ENCODE measurements at regions not wholly inside any gene's neighbourhood (a gene's known extent, or its start where the extent isn't known, plus 50 kb on each side); places are given as distances from the start of the nearest gene placed in this dataset.

DNA sequence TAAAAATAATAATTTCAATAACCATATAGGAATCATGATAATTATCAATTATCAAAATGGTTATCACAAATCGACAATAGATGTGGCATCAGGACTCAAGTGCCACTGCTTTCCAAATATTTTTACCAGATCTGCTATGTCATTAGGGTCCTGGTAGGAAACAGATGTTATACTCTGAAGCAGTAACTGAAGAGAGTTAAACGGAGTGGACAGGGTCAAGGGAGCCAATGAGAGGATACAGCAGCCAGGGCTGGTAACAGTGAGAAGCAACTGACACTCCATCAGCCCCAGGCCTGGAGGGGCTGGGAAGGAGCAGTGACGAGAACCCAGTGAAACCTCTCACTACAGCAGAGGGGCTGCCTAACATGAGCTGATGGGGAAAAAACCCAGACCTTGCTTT, 322.4 kb downstream of the NPR3 start:
- no peaks in the 10 kb centered on the region for H3K79me2 ChIP-seq (ENCODE audit: insufficient read depth, low read length)
- H3K4me1 ChIP-seq (ENCODE audit: insufficient read depth, low read length), result no peaks in the 10 kb centered on the region
- ATAC-seq (ENCODE audit: insufficient read depth, low read depth) (no peak), DNase-seq (no peak)
- no peak overlapping the region for H3K9ac ChIP-seq (ENCODE audit: low read depth, low read length)
- H2AFZ ChIP-seq (ENCODE audit: low read depth, low read length), result no peak overlapping the region
- no peaks in the 10 kb centered on the region for H3K9me3 ChIP-seq (ENCODE audit: insufficient read depth, low read length, severe bottlenecking)
- H3K27ac ChIP-seq (ENCODE audit: low read length), result no peak overlapping the region
- TF ChIP-seq EZH2 (IDR thresholded peaks at IDR 0.05; ENCODE audit: borderline replicate concordance, low read depth, low read length, severe bottlenecking), result no peak
- TF ChIP-seq, protein P1, sequence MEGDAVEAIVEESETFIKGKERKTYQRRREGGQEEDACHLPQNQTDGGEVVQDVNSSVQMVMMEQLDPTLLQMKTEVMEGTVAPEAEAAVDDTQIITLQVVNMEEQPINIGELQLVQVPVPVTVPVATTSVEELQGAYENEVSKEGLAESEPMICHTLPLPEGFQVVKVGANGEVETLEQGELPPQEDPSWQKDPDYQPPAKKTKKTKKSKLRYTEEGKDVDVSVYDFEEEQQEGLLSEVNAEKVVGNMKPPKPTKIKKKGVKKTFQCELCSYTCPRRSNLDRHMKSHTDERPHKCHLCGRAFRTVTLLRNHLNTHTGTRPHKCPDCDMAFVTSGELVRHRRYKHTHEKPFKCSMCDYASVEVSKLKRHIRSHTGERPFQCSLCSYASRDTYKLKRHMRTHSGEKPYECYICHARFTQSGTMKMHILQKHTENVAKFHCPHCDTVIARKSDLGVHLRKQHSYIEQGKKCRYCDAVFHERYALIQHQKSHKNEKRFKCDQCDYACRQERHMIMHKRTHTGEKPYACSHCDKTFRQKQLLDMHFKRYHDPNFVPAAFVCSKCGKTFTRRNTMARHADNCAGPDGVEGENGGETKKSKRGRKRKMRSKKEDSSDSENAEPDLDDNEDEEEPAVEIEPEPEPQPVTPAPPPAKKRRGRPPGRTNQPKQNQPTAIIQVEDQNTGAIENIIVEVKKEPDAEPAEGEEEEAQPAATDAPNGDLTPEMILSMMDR (IDR thresholded peaks at IDR 0.05; ENCODE audit: borderline replicate concordance, extremely low read depth, low read length, poor library complexity, severe bottlenecking), result no peak
- H3K4me2 ChIP-seq (ENCODE audit: insufficient read depth, low read length), result no peak overlapping the region
- H4K20me1 ChIP-seq (ENCODE audit: insufficient read depth, low read length), result no peaks in the 10 kb centered on the region
- H3K27me3 ChIP-seq (ENCODE audit: insufficient read depth, low read length, poor library complexity), result no peaks in the 10 kb centered on the region
- H3K4me3 ChIP-seq (ENCODE audit: low read depth in 1 of 2, low read length in 2 of 2), result no peak overlapping the region
- no peaks in the 10 kb centered on the region for H3K36me3 ChIP-seq (ENCODE audit: insufficient read depth, low read length)

DNA sequence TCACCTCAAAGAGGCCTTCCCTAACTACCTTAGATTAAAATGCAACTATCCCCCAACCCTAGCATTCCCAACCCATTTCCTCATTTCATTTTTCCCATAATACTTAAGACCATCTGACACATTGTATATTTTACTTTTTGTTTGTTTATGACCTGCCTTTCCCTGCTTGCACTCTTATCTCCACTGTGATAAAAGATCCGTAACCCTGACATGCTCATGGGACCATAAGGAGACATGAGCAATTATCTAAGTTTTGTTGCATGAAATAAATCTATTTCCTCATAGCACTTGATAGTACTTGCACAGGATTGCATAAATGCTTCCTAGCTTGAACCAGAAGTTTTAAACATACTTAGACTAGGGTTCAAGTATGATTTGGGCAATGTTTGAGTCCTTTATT, 323.7 kb downstream of the NPR3 start:
- ATAC-seq (ENCODE audit: insufficient read depth, low read depth) (no peak), DNase-seq (no peak)
- TF ChIP-seq, protein P1 (IDR thresholded peaks at IDR 0.05; ENCODE audit: borderline replicate concordance, extremely low read depth, low read length, poor library complexity, severe bottlenecking), result no peak
- no peak for TF ChIP-seq EZH2 (IDR thresholded peaks at IDR 0.05; ENCODE audit: borderline replicate concordance, low read depth, low read length, severe bottlenecking)
- Histone ChIP-seq H3K27me3 (ENCODE audit: insufficient read depth, low read length, poor library complexity) (no peaks in the 10 kb centered on the region), H3K9ac (ENCODE audit: low read depth, low read length) (no peak overlapping the region), H2AFZ (ENCODE audit: low read depth, low read length) (no peak overlapping the region), H3K4me2 (ENCODE audit: insufficient read depth, low read length) (no peak overlapping the region), H3K36me3 (ENCODE audit: insufficient read depth, low read length) (no peaks in the 10 kb centered on the region), H3K27ac (ENCODE audit: low read length) (no peak overlapping the region), H3K4me1 (ENCODE audit: insufficient read depth, low read length) (no peaks in the 10 kb centered on the region), H4K20me1 (ENCODE audit: insufficient read depth, low read length) (no peaks in the 10 kb centered on the region), H3K9me3 (ENCODE audit: insufficient read depth, low read length, severe bottlenecking) (peaks cover under 1% of the 10 kb centered on the region), H3K79me2 (ENCODE audit: insufficient read depth, low read length) (no peaks in the 10 kb centered on the region), H3K4me3 (ENCODE audit: low read depth in 1 of 2, low read length in 2 of 2) (no peak overlapping the region)

DNA sequence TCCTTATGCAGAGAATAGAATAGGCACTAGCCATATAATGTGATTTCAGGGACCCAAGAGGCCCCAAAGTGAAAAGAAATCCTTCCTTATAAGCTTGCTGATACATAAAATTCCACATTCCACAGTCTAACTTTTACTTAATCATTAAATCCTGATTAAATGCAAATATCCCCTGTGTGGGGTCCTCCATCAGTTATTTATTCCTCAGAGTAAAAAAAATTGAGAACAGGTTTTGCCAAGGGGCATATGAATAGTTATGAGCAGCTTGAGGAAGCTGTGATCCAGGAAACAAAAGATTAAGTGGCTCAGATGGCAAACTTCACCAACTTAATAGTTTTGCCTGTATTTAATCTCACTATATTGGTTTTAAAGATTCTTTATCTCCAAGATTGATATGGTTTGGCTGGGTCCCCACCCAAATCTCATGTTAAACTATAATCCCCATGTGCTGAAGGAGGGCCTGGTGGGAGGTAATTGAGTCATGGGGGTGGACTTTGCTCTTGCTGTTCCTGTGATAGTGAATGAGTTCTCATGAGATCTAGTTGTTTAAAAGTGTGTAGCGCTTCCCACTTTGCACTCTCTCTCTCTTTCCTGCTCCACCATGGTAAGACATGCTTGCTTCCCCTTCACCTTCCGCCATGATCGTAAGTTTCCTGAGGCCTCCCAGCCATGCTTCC, 324.9 kb downstream of the NPR3 start:
- TF ChIP-seq EZH2 (IDR thresholded peaks at IDR 0.05; ENCODE audit: borderline replicate concordance, low read depth, low read length, severe bottlenecking), result no peak
- TF ChIP-seq, protein P1 (IDR thresholded peaks at IDR 0.05; ENCODE audit: borderline replicate concordance, extremely low read depth, low read length, poor library complexity, severe bottlenecking), result no peak
- Histone ChIP-seq H3K36me3 (ENCODE audit: insufficient read depth, low read length) (no peaks in the 10 kb centered on the region), H3K27me3 (ENCODE audit: insufficient read depth, low read length, poor library complexity) (no peaks in the 10 kb centered on the region), H3K27ac (ENCODE audit: low read length) (no peak overlapping the region), H3K9me3 (ENCODE audit: insufficient read depth, low read length, severe bottlenecking) (peaks cover 12% of the 10 kb centered on the region), H3K9ac (ENCODE audit: low read depth, low read length) (no peak overlapping the region), H3K4me2 (ENCODE audit: insufficient read depth, low read length) (no peak overlapping the region), H3K79me2 (ENCODE audit: insufficient read depth, low read length) (no peaks in the 10 kb centered on the region), H4K20me1 (ENCODE audit: insufficient read depth, low read length) (no peaks in the 10 kb centered on the region), H2AFZ (ENCODE audit: low read depth, low read length) (no peak overlapping the region; the same call in 1 of the 2 replicates), H3K4me3 (ENCODE audit: low read depth in 1 of 2, low read length in 2 of 2) (no peak overlapping the region), H3K4me1 (ENCODE audit: insufficient read depth, low read length) (no peaks in the 10 kb centered on the region)
- ATAC-seq (ENCODE audit: insufficient read depth, low read depth) (no peak), DNase-seq (no peak)
